ENCODE measurements at regions not wholly inside any gene's neighbourhood (a gene's known extent, or its start where the extent isn't known, plus 50 kb on each side); places are given as distances from the start of the nearest gene placed in this dataset.

GRCh38 chr10:9285690-9286089, 1231.2 kb downstream of the GATA3 start:
- DNase-seq (ENCODE audit: low spot score): no peak
- no peak for TF ChIP-seq CTCF (IDR thresholded peaks at IDR 0.05; ENCODE audit: extremely low read depth, missing control alignments)

- no peak for TF ChIP-seq CTCF (IDR thresholded peaks at IDR 0.05; ENCODE audit: extremely low read depth, missing control alignments)
Measured at GRCh38 chr10:9289811-9290210, 1235.3 kb downstream of the GATA3 start.

GRCh38 chr10:9291081-9291480, 1236.6 kb downstream of the GATA3 start:
- DNase-seq (ENCODE audit: low spot score): no peak

More at GRCh38 chr10:9289811-9290210, 1235.3 kb downstream of the GATA3 start:
- DNase-seq (ENCODE audit: low spot score): no peak

GRCh38 chr10:9294132-9294663, 1239.7 kb downstream of the GATA3 start:
- no peak for DNase-seq (ENCODE audit: low spot score)
- no peak for TF ChIP-seq CTCF (IDR thresholded peaks at IDR 0.05; ENCODE audit: extremely low read depth, missing control alignments)

More at GRCh38 chr10:9291081-9291480, 1236.6 kb downstream of the GATA3 start:
- TF ChIP-seq CTCF (IDR thresholded peaks at IDR 0.05; ENCODE audit: extremely low read depth, missing control alignments): no peak

GRCh38 chr10:9294865-9295264, 1240.4 kb downstream of the GATA3 start:
- DNase-seq (ENCODE audit: low spot score): no peak
- no peak for TF ChIP-seq CTCF (IDR thresholded peaks at IDR 0.05; ENCODE audit: extremely low read depth, missing control alignments)

GRCh38 chr10:9296190-9296589, 1241.7 kb downstream of the GATA3 start:
- no peak for TF ChIP-seq CTCF (IDR thresholded peaks at IDR 0.05; ENCODE audit: extremely low read depth, missing control alignments)
- DNase-seq (ENCODE audit: low spot score): no peak

GRCh38 chr10:9297580-9297979, 1243.1 kb downstream of the GATA3 start:
- no peak for DNase-seq (ENCODE audit: low spot score)
- no peak for TF ChIP-seq CTCF (IDR thresholded peaks at IDR 0.05; ENCODE audit: extremely low read depth, missing control alignments)

Data from GM20000 (cell line).